Stimulated activated CD8-positive, alpha-beta memory T cell treated with anti-CD3 and anti-CD28 coated beads, Interleukin-7, amount 100 ng/mL, for 48 hours (primary cell): ENCODE measurements at regions not wholly inside any gene's neighbourhood (a gene's known extent, or its start where the extent isn't known, plus 50 kb on each side); places are given as distances from the start of the nearest gene placed in this dataset.

ENCODE experiments used
- DNase-seq, 2 donors: peaks; one replicate each; pipeline ENCODE4 v3.0.0-alpha.2; 2020; ENCODE audit warnings: low read depth in 1 of 2; ENCODE audit errors: extremely low read depth in 1 of 2

- DNase-seq = no peak
These were observed 160.3 kb downstream of the PTEN start for GRCh38 chr10:88023676-88024075.

DNA sequence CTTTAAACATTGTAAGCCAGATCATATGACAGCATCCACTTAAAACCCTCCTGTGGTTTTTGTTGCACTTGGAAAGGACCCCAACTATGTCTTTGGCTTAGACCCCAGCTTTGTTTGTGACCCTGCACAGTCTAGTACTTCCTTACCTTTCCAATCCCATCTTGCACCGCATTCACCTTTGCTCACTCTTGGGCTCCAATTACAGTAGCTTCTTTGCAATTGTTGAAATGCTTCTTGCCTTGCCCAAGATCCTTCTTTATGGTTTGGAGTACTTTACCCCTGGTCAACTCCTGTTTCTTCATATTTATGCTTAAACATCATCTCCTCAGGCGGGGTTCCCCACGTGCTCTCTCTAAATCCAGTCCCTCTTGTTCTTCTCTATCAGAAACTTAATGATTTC is 162.6 kb downstream of the PTEN start:
- no peak for DNase-seq

DNA sequence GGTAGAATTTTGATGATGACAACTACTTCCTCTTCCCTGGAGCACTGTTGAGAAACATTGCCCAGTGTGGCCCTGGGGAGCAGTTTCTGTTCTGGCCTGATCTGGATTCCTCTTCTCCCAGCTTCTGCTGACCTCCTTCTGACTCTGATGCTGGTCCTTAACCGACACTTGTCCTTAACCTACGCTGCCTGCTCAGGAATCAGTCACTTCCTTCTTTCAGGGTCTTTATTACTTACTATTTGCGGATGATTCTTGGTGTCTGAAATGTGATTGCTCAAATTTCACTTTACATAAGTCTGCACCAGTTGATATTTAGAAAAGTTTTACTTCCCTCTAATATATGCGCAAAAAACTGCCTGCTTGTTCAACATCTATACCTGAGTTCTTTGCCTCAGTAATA is 164.1 kb downstream of the PTEN start:
- no peak for DNase-seq

GRCh38 chr10:88028072-88028471 is 164.6 kb downstream of the PTEN start:
- DNase-seq = no peak

- no peak for DNase-seq
These were observed 165.2 kb downstream of the PTEN start for GRCh38 chr10:88028654-88029053.

GRCh38 chr10:88032566-88032965 is 169.1 kb downstream of the PTEN start:
- DNase-seq = no peak

DNA sequence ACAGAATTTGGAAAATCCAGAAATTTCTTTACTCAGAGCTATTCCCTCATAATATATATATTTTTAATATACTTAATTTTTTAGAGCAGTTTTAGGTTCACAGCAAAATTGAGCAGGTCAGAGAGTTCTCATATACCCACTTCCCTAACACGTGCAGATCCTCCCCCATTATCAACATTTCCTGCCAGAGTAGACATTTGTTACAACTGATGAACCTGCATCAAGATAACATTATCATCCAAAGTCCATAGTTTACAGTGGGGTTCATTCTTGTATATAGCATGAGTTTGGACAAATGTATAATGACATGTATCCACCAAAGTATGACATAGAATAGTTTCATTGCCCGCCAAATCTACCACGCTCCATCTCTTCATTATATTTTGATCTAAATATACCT is 170.0 kb downstream of the PTEN start:
- no peak for DNase-seq

- no peak for DNase-seq
These were observed 170.4 kb downstream of the PTEN start for GRCh38 chr10:88033793-88034192.

DNA sequence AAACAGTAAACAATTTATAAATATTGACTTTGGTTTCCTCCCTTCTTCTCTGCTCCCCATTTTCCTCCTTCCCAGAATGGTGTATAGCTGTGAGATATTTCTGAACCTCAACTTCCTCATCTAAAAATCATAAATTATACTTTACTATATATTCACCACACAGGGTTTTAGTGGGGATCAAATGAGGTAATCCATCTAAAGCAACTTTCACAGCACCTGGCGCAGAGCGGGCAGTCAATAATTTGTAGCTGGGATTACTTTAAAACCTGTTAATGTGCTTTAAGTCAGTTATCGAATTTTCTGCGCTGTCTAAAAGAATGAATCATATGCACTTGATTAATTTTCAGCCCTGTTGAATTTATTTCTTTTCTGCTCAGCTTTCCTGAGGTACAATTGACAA is 172.7 kb downstream of the PTEN start:
- DNase-seq = no peak

DNA sequence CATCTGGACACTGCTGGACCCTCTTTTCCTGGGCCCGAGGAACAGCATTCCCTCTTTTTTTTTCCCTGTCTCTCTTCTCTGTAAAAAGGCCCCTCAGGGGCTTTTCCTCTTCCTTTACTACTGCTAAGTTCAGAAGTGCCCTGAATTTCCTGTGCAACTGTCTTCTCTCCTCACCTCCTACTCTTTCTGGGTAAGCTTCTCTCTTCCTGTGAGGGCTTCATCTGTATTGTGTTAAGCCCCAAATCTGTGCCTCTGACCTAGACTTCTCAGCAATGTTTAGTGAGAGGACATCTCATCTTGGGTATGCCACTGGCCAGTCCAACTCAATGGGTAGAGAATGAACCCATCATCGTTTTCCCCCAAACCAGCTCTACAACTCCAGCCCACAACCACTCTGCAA is 174.2 kb downstream of the PTEN start:
- no peak for DNase-seq

GRCh38 chr10:88038268-88038667 is 174.8 kb downstream of the PTEN start:
- DNase-seq = no peak

DNA sequence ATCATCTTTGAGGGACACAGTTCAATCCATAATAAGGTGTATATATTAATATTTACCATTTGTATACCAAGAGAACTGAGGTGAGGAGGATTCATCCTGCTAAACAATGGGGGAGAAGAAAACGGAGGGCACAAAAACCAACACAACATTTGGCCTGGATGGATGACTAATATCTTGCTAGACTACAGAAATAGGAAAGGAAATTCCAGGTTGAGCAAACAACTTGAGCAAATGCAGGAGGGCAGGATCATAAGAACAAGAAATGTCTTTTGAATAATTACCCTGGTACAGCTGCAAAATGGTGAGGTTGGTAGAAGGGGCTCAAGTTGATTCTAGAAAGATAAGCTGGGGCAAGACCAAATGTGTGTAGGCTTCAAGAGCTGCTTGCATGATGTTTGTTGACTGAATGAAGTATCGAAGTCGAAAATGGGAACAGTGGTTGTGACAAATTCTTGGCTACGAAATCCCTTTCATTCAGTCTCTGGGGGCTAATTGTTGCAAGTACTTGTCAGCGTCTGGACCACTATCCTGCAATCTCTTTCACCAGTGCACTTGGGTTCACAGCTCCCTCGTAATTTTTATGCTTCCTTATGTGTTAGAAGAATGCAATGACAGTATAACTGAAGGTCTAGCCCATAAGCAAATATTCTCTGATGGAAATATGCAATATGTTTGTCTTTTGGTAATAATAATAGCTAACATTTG is 176.2 kb downstream of the PTEN start:
- no peak for DNase-seq

DNA sequence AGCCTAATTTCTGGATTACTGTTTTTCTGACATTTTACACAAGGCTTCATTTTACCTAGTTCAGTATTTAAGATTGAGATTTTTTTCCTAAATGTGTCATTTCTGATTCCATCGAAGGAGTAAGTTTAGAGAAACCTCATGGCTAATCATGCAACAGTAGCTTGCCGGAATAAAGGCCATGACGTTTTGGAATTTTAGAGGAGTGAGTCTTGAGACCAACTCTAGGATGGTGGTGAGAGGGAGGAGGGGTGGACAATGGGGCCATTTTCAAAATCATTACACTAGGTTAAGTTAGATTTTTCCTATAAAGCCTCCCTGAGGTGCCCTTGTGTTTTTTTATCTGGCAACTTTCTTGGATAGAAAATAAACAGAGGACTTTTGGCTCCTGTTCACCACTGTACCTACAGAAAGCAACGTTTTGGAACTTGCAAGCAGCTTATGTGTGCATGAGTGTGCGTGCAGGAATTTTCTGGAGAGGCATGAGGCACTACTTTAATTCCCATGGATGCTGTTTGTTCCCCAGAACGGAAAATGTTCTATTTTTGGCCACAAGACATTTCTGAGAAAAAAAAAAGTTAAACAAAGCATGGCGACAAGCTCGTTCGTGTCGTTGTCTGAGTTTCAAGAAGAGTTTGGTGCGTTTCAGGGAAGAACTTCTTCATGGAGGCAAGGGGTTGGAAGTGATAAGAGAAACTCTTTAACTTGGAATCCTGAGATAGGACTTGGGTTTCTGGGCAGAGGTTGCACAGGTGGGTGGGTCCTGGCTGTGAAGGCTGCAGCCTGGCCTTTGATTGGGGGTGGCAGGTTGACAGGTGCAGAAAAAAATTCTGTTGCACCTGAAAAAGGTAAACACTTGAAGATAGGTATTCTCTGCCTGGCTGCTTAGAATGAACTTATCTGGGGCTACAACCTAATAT is 178.1 kb downstream of the PTEN start:
- no peak for DNase-seq

- DNase-seq = no peak
These were observed 179.0 kb downstream of the PTEN start for GRCh38 chr10:88042160-88043100.

DNA sequence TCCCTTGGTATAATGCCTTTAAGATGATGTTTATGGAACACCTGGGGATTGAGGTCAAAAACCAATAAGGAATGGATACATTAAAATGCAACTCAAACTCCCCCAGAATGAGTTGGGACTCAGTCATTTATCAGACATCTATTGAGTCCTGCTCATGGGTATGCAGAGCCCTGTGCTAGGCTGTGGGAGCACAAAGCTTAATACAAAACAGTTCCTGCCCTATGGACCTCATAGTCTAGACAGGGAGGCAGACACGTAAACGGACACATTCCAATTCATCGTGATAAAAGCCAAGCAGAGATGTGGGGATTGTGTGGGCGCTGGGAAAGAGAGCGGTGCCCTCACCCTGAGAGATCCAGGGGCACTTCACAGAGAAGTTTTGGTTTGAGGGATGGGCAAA is 181.7 kb downstream of the PTEN start:
- no peak for DNase-seq

DNA sequence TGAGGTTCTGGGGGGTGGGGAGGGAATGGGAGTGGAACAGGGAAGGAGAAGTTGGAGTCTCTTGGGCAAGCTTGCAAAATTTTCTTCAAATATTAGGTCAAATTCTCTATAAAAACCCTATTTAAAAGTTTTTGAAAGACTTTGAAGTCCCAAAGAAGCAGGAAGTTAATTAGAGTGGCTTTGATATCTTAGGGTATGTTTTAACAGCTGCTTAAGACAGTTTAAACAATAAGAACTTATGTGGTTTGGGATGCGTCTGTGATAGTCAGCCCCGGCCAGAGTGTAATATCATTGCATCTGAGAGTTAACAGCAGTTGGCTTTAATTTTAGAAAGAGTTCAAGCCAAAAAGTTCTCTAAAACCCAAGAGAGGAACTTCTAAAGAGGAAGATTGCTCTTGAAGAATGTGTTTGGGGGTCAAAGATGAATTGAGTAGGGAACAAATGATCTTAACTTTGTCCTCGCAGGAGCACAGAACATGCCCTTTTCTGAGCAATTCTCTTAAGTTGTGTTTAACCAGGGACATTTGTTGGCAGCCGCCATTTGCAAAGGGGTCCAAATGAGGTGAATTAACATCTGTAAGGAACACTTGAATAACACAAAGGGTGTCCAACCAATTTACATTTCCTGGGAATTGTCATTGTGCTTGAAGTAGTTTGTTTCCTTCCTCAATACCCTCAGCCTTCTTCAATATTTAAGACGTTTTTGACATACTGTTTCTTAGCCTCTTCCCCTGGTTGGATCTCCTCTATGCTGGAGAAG is 182.4 kb downstream of the PTEN start:
- DNase-seq = no peak

DNA sequence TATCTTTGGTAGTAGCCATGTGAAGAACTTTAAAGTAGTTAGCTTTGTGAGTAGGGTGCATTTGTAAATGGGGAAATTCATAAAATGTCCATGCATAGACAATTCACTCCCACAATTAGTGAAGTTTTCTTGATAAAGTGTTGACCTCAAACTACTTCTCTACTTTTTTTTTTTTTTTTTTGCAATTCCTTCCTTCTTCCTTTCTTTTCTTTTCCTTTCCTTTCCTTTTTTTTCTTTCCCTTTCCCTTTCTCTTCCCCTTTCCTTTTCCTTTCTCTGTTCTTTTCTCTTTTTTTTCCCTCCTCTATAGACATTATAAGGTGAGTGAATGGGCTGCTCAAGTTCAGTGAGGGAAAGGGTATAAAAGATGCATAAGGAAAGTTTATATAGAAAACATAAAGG is 184.2 kb downstream of the PTEN start:
- no peak for DNase-seq

DNA sequence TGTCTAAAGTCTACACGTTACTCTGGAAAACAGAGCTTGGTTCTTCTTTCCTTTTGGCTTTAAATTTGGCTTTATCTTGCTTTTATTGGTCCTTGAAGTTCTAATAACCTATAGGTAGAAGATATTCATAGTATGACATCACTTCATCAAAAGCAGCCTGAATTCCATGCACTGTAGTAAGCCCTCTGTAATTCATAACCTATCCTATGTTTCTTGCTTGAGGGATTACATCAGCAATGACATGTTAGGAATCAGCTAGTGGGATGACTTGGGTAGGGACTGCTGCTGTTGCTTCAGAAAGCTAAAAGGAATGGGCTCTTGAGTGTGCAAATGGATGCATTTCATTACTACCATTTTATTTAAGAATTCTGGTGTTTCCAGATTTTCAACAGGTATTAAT is 184.9 kb downstream of the PTEN start:
- DNase-seq = no peak

DNA sequence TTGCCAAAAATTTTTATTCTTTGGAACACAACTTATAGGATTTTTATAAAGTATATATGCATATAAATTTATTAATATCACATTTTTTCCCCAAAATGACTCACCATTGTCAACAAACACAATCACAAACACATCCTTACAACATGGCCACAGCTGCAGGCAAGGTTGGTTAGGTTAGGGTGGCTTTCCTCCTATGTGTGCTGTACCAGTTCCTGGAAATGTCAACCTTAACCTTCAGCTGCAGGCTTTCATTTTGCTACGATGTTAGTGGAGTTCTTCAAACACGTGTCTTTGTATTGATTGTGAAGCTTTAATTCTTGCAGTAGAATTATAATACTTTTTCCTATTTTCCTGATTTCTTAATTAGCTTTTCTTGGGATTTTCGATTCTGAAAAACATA is 185.8 kb downstream of the PTEN start:
- DNase-seq = no peak

GRCh38 chr10:88057720-88058119 is 194.3 kb downstream of the PTEN start:
- DNase-seq = no peak
